K562 (cell line): ENCODE measurements at regions not wholly inside any gene's neighbourhood (a gene's known extent, or its start where the extent isn't known, plus 50 kb on each side); places are given as distances from the start of the nearest gene placed in this dataset.

ENCODE experiments used
- NFIC ChIP-seq: fragments of 450-650 bp; IDR thresholded peaks from 2 replicates; pipeline ENCODE4 v1.6.1; 2017; ENCODE audit warnings: mild to moderate bottlenecking, inconsistent platforms
- NR2C1 ChIP-seq, 2 experiments: fragments of 450-650 bp; IDR thresholded peaks; 2 replicates each; pipeline ENCODE4 v1.6.1; 2017; ENCODE audit warnings: mild to moderate bottlenecking in 2 of 2, antibody characterized with exemption in 1 of 2, inconsistent platforms in 1 of 2, missing compliant biosample characterization in 1 of 2, missing genetic modification characterization in 1 of 2
- SMC3 ChIP-seq: conservative IDR thresholded peaks from 2 replicates; pipeline ENCODE4 v1.6.1; 2011; ENCODE audit warnings: low read depth, low read length, improper control_type of control experiment; ENCODE audit not compliant: insufficient read depth
- STAG1 ChIP-seq: sonication (generic); formaldehyde crosslinking; IDR thresholded peaks from 2 replicates; pipeline ENCODE4 v1.5.0; 2020; ENCODE audit warnings: missing genetic modification reagents, borderline replicate concordance
- TBP ChIP-seq: optimal IDR thresholded peaks from 2 replicates; pipeline ENCODE3; 2011; ENCODE audit warnings: low read depth, low read length, improper control_type of control experiment
- TF ChIP-seq, protein P1 (sequence below): sonication (generic); formaldehyde crosslinking; IDR thresholded peaks from 2 replicates; pipeline ENCODE4 v1.9.0; 2022; ENCODE audit warnings: mild to moderate bottlenecking, missing genetic modification reagents
- TF ChIP-seq, protein P2 (sequence below): fragments of 450-650 bp; IDR thresholded peaks from 2 replicates; pipeline ENCODE4 v1.6.1; 2018; ENCODE audit not compliant: partially characterized antibody

DNA sequence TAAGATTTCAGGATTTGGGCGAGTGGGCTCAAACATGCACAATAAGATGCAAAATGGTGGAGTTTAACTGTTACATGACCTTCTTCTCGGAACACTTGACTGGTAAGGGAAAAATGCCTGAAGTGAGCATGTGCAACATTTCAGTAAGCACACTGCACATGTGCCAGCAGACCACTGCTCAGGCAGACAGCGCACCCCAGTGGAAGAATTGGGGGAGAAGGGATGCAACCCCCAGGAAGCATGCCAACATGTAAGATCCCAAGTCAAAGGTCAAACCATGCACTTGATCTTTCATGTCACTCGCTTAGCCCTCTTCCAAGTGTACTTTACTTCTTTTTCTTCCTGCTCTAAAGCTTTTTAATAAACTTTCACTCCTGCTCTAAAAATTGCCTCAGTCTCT, 256.3 kb downstream of the CENPC start (continued):
- TF ChIP-seq NR2C1 (IDR thresholded peaks at IDR 0.05) (peak; percentile 58; the same call in 1 of the 2 replicates), NR2C1 (tag; IDR thresholded peaks at IDR 0.05) (no peak), NFIC (peak; percentile 53), SMC3 (0 out of 2 replicates have a peak, but pooled peaks have one; percentile 13), TBP (no peak), STAG1 (CRISPR knock-in tag) (peak; percentile 38; the same call in 1 of the 2 replicates)
- TF ChIP-seq, protein P1, sequence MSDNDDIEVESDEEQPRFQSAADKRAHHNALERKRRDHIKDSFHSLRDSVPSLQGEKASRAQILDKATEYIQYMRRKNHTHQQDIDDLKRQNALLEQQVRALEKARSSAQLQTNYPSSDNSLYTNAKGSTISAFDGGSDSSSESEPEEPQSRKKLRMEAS (CRISPR knock-in tag) = peak; percentile 16; the same call in 1 of the 2 replicates
- TF ChIP-seq, protein P2, sequence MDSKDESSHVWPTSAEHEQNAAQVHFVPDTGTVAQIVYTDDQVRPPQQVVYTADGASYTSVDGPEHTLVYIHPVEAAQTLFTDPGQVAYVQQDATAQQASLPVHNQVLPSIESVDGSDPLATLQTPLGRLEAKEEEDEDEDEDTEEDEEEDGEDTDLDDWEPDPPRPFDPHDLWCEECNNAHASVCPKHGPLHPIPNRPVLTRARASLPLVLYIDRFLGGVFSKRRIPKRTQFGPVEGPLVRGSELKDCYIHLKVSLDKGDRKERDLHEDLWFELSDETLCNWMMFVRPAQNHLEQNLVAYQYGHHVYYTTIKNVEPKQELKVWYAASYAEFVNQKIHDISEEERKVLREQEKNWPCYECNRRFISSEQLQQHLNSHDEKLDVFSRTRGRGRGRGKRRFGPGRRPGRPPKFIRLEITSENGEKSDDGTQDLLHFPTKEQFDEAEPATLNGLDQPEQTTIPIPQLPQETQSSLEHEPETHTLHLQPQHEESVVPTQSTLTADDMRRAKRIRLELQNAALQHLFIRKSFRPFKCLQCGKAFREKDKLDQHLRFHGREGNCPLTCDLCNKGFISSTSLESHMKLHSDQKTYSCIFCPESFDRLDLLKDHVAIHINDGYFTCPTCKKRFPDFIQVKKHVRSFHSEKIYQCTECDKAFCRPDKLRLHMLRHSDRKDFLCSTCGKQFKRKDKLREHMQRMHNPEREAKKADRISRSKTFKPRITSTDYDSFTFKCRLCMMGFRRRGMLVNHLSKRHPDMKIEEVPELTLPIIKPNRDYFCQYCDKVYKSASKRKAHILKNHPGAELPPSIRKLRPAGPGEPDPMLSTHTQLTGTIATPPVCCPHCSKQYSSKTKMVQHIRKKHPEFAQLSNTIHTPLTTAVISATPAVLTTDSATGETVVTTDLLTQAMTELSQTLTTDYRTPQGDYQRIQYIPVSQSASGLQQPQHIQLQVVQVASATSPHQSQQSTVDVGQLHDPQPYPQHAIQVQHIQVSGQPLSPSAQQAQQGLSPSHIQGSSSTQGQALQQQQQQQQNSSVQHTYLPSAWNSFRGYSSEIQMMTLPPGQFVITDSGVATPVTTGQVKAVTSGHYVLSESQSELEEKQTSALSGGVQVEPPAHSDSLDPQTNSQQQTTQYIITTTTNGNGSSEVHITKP = peak; percentile 26
- TF ChIP-seq, all 486 proteins: peak for 12
